Psoas muscle (tissue), 7 donors: ENCODE measurements at regions not wholly inside any gene's neighbourhood (a gene's known extent, or its start where the extent isn't known, plus 50 kb on each side); places are given as distances from the start of the nearest gene placed in this dataset.

Experiments
- ATAC-seq, 4 donors: fragments of 200-7000 bp; cut with Tn5 transposase; one replicate each; pipeline ENCODE4 v1.9.1; 2020; ENCODE audit warnings: moderate library complexity in 3 of 4, mild to moderate bottlenecking in 2 of 4
- DNase-seq, 2 donors: peaks; one replicate each; pipeline ENCODE4 v3.0.0-alpha.2; 2020
- H3K27ac ChIP-seq: fragments of 200-600 bp; one replicate; pipeline ENCODE4 v1.8.0; 2022
- H3K27me3 ChIP-seq, 3 donors: fragments of 200-600 bp in 1 of 3; one replicate each; pipeline versions ENCODE4 v1.6.1 to v1.8.0; 2013 to 2022; ENCODE audit warnings: low read length in 2 of 3, mild to moderate bottlenecking in 2 of 3, moderate library complexity in 1 of 3; ENCODE audit not compliant: insufficient read depth in 3 of 3
- H3K36me3 ChIP-seq, 2 donors: fragments of 200-600 bp in 1 of 2; one replicate each; pipeline versions ENCODE4 v1.6.1 to v1.8.0; 2013 to 2022; ENCODE audit warnings: low read depth in 1 of 2, mild to moderate bottlenecking in 1 of 2, moderate library complexity in 1 of 2; ENCODE audit not compliant: insufficient read depth in 1 of 2
- H3K4me1 ChIP-seq: fragments of 200-600 bp; one replicate; pipeline ENCODE4 v1.8.0; 2022
- H3K4me3 ChIP-seq: fragments of 200-600 bp; one replicate; pipeline ENCODE4 v1.8.0; 2022; ENCODE audit warnings: mild to moderate bottlenecking
- H3K9me3 ChIP-seq: fragments of 200-600 bp; one replicate; pipeline ENCODE4 v1.8.0; 2022
- WGBS, 3 donors: extraction: QIAGEN DNeasy Blood & Tissue Kit; methylation state at CpG; one replicate each; pipeline versions ENCODE4 v1.1.6 to v1.1.7; 2013; 5-methylcytosine and 5-hydroxymethylcytosine counted together
- intact Hi-C, 2 donors: fragments of 100-400 bp; cut with DNase I; formaldehyde crosslinking; loops; one replicate each; pipeline versions ENCODE4 v1.11.0 to v1.14.2; 2022
- TF ChIP-seq, protein P1 (sequence below): fragments of 200-600 bp; IDR thresholded peaks from one replicate; pipeline ENCODE4 v1.8.0; 2022; ENCODE audit warnings: antibody characterized with exemption
- donor health status: healthy with polysubstance abuse.
- donor health status: DM: no; HTN: no; CAD: no; lungs with moderate emphysema.
- donor health status: Bipolar disorder and iron deficiency.
- donor health status: healthy.
- donor health status: DM: yes; HTN: yes; CAD: no.
- donor health status: DM: no; HTN: no; CAD: no.
- donor health status: DM: yes; HTN: yes; CAD: no.

DNA sequence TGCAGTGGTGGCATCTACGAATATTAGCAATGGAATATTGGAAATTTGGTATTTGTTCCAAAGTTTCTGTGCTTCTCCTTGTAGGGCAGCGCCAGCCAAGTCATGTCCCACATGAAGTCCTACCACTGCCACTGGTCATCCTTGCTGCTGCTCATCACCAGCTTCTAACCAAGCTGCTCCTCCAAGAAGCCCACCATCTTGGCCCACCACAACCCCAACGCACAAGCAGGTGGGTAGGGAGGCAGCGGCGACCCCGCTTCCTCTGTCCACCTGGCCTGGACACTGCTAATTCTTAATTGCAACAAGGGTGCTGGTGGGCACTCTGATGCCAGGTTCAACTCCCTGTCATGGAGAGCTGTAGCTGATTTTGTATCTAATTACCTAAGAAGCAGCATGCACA, 291.2 kb upstream of the LYPLAL1 start:
- Histone ChIP-seq H3K27me3 (no peaks in the 10 kb centered on the region), H3K27ac (no peak overlapping the region), H3K4me1 (no peaks in the 10 kb centered on the region), H3K4me3 (no peak overlapping the region), H3K9me3 (no peaks in the 10 kb centered on the region), H3K36me3 (no peaks in the 10 kb centered on the region)
- WGBS, 3 donors = 95 to 100% (median 98%) methylated on average over 6 of the region's 6 CpGs
- ATAC-seq (no peak), DNase-seq (no peak)
- intact Hi-C loops = no loop called here
- TF ChIP-seq, protein P1, sequence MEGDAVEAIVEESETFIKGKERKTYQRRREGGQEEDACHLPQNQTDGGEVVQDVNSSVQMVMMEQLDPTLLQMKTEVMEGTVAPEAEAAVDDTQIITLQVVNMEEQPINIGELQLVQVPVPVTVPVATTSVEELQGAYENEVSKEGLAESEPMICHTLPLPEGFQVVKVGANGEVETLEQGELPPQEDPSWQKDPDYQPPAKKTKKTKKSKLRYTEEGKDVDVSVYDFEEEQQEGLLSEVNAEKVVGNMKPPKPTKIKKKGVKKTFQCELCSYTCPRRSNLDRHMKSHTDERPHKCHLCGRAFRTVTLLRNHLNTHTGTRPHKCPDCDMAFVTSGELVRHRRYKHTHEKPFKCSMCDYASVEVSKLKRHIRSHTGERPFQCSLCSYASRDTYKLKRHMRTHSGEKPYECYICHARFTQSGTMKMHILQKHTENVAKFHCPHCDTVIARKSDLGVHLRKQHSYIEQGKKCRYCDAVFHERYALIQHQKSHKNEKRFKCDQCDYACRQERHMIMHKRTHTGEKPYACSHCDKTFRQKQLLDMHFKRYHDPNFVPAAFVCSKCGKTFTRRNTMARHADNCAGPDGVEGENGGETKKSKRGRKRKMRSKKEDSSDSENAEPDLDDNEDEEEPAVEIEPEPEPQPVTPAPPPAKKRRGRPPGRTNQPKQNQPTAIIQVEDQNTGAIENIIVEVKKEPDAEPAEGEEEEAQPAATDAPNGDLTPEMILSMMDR = no peak

DNA sequence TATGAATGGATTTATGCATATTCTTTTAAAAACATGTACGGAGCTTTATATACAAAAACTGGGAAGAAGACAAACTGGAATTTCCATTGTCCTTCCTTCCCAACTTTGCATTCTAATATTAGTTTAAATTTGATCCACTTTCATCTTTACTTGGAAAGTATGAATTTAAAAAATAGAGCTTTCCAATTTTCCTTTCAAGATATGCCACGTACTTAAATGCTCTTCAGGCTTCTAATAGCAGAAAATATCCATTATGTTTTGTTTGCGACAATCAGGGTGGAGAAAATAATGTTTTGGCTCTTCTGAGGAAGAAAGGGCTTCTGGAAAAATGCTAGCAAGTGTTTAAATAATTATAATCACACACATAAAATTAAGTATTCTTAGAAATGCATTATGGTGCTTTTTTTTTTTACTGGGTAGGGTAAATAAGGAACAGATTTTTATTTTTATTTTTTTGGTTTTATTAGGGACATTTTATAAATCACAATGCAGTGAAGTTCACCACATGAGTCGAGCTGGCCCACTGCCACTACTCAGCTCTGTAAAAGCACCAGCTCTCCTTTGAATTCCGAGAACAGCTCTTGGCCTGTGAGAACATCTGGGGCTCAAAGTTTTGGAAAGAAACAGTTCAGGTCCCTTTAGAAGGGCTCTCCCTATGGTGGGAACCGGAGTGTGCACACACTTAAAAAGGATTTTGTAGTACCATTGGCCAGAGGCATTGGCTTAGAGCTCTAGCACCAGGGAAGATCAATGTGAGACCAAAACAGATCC, 287.4 kb upstream of the LYPLAL1 start:
- ATAC-seq = peak in 1 of 4 donors; percentile 11
- DNase-seq = peak in 1 of 2 donors; percentile 40
- no peaks in the 10 kb centered on the region for H3K27me3 ChIP-seq
- intact Hi-C loops = no loop called here
- TF ChIP-seq, protein P1 = no peak
- H3K4me1 ChIP-seq = no peaks in the 10 kb centered on the region
- H3K27ac ChIP-seq = no peak overlapping the region
- no peaks in the 10 kb centered on the region for H3K9me3 ChIP-seq
- WGBS, 3 donors = 21 to 33% (median 28%) methylated on average over 6 of the region's 6 CpGs
- H3K36me3 ChIP-seq = no peaks in the 10 kb centered on the region
- H3K4me3 ChIP-seq = no peak overlapping the region

DNA sequence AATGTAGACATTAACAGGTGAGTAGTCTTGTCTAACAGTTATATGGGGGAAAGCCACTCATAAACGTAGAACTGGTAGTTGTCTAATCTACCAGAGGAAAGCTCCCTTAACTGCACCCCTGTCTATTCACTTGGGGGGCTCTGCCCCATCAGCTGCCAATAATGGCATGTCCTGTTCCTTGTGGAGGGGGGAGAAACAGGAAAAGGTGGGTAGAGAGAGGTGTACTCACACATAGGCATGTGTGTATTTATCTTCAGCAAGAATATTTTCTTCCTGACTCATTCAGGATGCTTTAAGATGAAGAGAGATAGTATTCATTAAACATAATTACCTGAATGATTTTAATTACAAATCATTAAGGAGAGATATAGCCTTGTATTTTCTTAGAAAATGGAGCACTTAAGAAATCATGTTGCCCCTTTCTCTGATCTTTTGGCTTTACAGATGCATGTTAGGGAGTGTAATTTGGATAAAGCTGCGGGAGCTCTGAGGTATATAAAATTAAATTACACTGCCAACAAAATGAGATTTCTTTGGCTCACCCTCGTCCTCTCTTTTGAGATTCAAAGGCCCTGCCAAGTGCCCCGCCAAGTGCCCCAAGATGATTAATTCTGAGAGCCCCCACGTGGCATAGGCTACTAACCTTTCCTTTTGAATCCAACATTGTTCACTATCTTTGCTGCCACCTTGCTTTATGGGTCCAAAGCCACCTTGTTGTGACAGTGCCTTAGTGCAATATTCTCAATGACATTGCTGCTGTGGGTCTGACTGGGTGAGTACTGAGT, 286.3 kb upstream of the LYPLAL1 start:
- H3K4me3 ChIP-seq = no peak overlapping the region
- TF ChIP-seq, protein P1 = no peak
- no peaks in the 10 kb centered on the region for H3K9me3 ChIP-seq
- no peak overlapping the region for H3K27ac ChIP-seq
- no peaks in the 10 kb centered on the region for H3K27me3 ChIP-seq
- no peaks in the 10 kb centered on the region for H3K4me1 ChIP-seq
- DNase-seq (no peak), ATAC-seq (no peak)
- 70 to 72% (median 71%) methylated on average over 5 of the region's 5 CpGs for WGBS, 3 donors
- no peaks in the 10 kb centered on the region for H3K36me3 ChIP-seq
- intact Hi-C loops = no loop called here

DNA sequence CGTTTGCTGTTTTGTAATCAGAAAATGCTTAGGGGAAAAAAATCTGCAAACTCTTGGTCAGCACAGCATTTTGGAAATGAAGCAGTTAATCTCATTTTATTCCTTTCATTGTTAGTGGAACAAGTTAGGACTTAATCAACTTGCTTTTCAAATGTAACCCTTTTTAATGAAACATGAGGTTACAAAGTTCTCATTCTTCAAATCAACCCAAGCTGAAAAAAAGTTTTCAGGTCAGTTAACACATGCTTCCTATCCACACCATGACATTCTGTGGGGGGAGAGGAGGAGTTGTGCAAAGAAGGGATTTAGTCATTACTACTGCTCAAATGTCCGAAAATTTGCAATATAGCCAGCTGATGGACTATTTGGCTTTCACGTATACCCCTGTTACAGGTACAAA, 283.2 kb upstream of the LYPLAL1 start:
- DNase-seq = no peak

More for the DNA sequence above, 283.2 kb upstream of the LYPLAL1 start:
- intact Hi-C loops = no loop called here
- 51 to 76% (median 53%) methylated on average over 3 of the region's 3 CpGs for WGBS, 3 donors
- Histone ChIP-seq H3K27me3 (no peaks in the 10 kb centered on the region), H3K4me1 (no peaks in the 10 kb centered on the region), H3K27ac (no peak overlapping the region), H3K9me3 (no peaks in the 10 kb centered on the region), H3K36me3 (no peaks in the 10 kb centered on the region), H3K4me3 (no peak overlapping the region)
- ATAC-seq = no peak
- TF ChIP-seq, protein P1 = no peak
